H1 (cell line): ENCODE measurements at regions not wholly inside any gene's neighbourhood (a gene's known extent, or its start where the extent isn't known, plus 50 kb on each side); places are given as distances from the start of the nearest gene placed in this dataset.

Experiments used
- CTCF ChIA-PET: fragments of 300-600 bp; sonication (Branson Sonifier 250); formaldehyde crosslinking; loops from one replicate; lab custom pipeline; 2021; ENCODE audit not compliant: partially characterized antibody; lab: Charles Lee
- POLR2A ChIA-PET: fragments of 300-600 bp; sonication (Branson Sonifier 250); formaldehyde crosslinking; loops from one replicate; lab custom pipeline; 2021; ENCODE audit warnings: inconsistent platforms; ENCODE audit not compliant: partially characterized antibody; lab: Charles Lee
- DNase-seq, 2 experiments: peaks; one replicate each; pipeline versions ENCODE4 v3.0.0 to v3.0.0-alpha.2; 2010 to 2022; ENCODE audit warnings: low spot score in 2 of 2, low read depth in 1 of 2, mixed read lengths in 1 of 2
- FAIRE-seq: peaks from 2 replicates; lab custom pipeline; 2011; peaks lifted over from hg19 to GRCh38; lab: Jason Lieb, UNC
- H2AFZ ChIP-seq: 2 replicates; pipeline ENCODE4 v1.8.1; 2012; ENCODE audit warnings: low read length, inconsistent platforms
- H2AK5ac ChIP-seq: 2 replicates; pipeline ENCODE4 v1.6.1; 2013; ENCODE audit warnings: low read depth, low read length
- H2BK120ac ChIP-seq: replicated peaks from 2 replicates; pipeline ENCODE3; 2013; ENCODE audit warnings: low read depth, low read length, inconsistent platforms
- H2BK12ac ChIP-seq: 2 replicates; pipeline ENCODE4 v1.6.1; 2013; ENCODE audit warnings: low read depth, low read length
- H2BK15ac ChIP-seq: 2 replicates; pipeline ENCODE4 v1.6.1; 2013; ENCODE audit warnings: low read length
- H2BK20ac ChIP-seq: 2 replicates; pipeline ENCODE4 v1.6.1; 2013; ENCODE audit warnings: low read length
- H2BK5ac ChIP-seq: 2 replicates; pipeline ENCODE4 v1.6.1; 2013; ENCODE audit warnings: low read depth, low read length
- H3K14ac ChIP-seq: 2 replicates; pipeline ENCODE4 v1.6.1; 2013; ENCODE audit warnings: inconsistent platforms; ENCODE audit not compliant: insufficient read length
- H3K18ac ChIP-seq: 2 replicates; pipeline ENCODE4 v1.6.1; 2013; ENCODE audit warnings: low read length; ENCODE audit errors: extremely low read depth
- H3K23ac ChIP-seq: 2 replicates; pipeline ENCODE4 v1.6.1; 2013; ENCODE audit warnings: inconsistent platforms; ENCODE audit not compliant: insufficient read length
- H3K23me2 ChIP-seq: 2 replicates; pipeline ENCODE4 v1.6.1; 2013; ENCODE audit warnings: low read depth, low read length
- H3K27ac ChIP-seq: 2 replicates; pipeline ENCODE4 v1.6.1; 2011; ENCODE audit warnings: low read depth, low read length, inconsistent platforms
- H3K27me3 ChIP-seq, 4 experiments: replicated peaks in 1 of 4; 1 replicate in 1 of 4; 2 replicates in 3 of 4; pipeline versions ENCODE4 v1.6.1 to v1.8.1; 2011 to 2013; ENCODE audit warnings: low read length in 3 of 4, mild to moderate bottlenecking in 3 of 4, inconsistent platforms in 2 of 4, mixed read lengths in 2 of 4, moderate library complexity in 1 of 4; ENCODE audit not compliant: control insufficient read depth in 3 of 4, insufficient read depth in 3 of 4; ENCODE audit errors: extremely low read depth in 1 of 4
- H3K36me3 ChIP-seq, 4 experiments: 2 replicates each; pipeline versions ENCODE4 v1.6.1 to v1.8.1; 2011 to 2013; ENCODE audit warnings: mild to moderate bottlenecking in 4 of 4, low read length in 3 of 4, moderate library complexity in 2 of 4, control low read depth in 1 of 4, inconsistent platforms in 1 of 4; ENCODE audit not compliant: insufficient read depth in 4 of 4, control insufficient read depth in 2 of 4
- H3K4ac ChIP-seq: replicated peaks from 2 replicates; pipeline ENCODE3; 2013; ENCODE audit warnings: low read length, low read depth, mixed read lengths, inconsistent platforms; ENCODE audit not compliant: insufficient read length
- H3K4me1 ChIP-seq, 4 experiments: replicated peaks in 1 of 4; 1 replicate in 1 of 4; 2 replicates in 3 of 4; pipeline versions ENCODE4 v1.6.1 to v1.8.1; 2011 to 2013; ENCODE audit warnings: low read length in 3 of 4, inconsistent platforms in 2 of 4, mixed read lengths in 1 of 4; ENCODE audit not compliant: insufficient read depth in 4 of 4, control insufficient read depth in 3 of 4
- H3K4me2 ChIP-seq, 2 experiments: 2 replicates each; pipeline versions ENCODE4 v1.6.1 to v1.8.1; 2011 to 2013; ENCODE audit warnings: low read depth in 2 of 2, low read length in 2 of 2, control low read depth in 1 of 2, inconsistent platforms in 1 of 2, mild to moderate bottlenecking in 1 of 2; ENCODE audit not compliant: insufficient read depth in 1 of 2
- H3K4me3 ChIP-seq, 4 experiments: fragments of 200-600, 300-600 bp in 1 of 4; sonication (generic), shearing (Covaris generic), sonication (Bioruptor Twin) in 1 of 4; 2 replicates each; pipeline versions ENCODE4 v1.5.1 to v1.8.1; 2011 to 2016; ENCODE audit warnings: low read length in 4 of 4, low read depth in 3 of 4, control low read depth in 2 of 4, inconsistent platforms in 2 of 4, mild to moderate bottlenecking in 2 of 4, mixed read lengths in 1 of 4, moderate library complexity in 1 of 4; ENCODE audit not compliant: insufficient read depth in 2 of 4; ENCODE audit errors: extremely low read depth in 1 of 4
- H3K56ac ChIP-seq: replicated peaks from 2 replicates; pipeline ENCODE3; 2013; ENCODE audit warnings: low read depth, mild to moderate bottlenecking, mixed read lengths, low read length, inconsistent platforms; ENCODE audit not compliant: insufficient read length
- H3K79me1 ChIP-seq: 2 replicates; pipeline ENCODE4 v1.6.1; 2013; ENCODE audit warnings: low read depth, low read length, control low read depth
- H3K79me2 ChIP-seq, 2 experiments: 2 replicates each; pipeline versions ENCODE4 v1.6.1 to v1.8.1; 2012 to 2013; ENCODE audit warnings: low read length in 2 of 2, mild to moderate bottlenecking in 2 of 2, inconsistent platforms in 1 of 2; ENCODE audit not compliant: insufficient read depth in 2 of 2, control insufficient read depth in 1 of 2
- H3K9ac ChIP-seq, 4 experiments: replicated peaks in 1 of 4; 1 replicate in 1 of 4; 2 replicates in 3 of 4; pipeline versions ENCODE4 v1.6.1 to v1.8.1; 2011 to 2013; ENCODE audit warnings: low read depth in 3 of 4, low read length in 3 of 4, control low read depth in 2 of 4, mild to moderate bottlenecking in 2 of 4, moderate library complexity in 2 of 4, inconsistent platforms in 1 of 4; ENCODE audit errors: extremely low read depth in 1 of 4
- H3K9me3 ChIP-seq, 2 experiments: 2 replicates each; pipeline versions ENCODE4 v1.6.1 to v1.8.1; 2012 to 2013; ENCODE audit warnings: mild to moderate bottlenecking in 2 of 2, moderate library complexity in 2 of 2, control low read depth in 1 of 2, inconsistent platforms in 1 of 2, low read depth in 1 of 2, low read length in 1 of 2, mixed read lengths in 1 of 2; ENCODE audit not compliant: insufficient read depth in 2 of 2
- H4K20me1 ChIP-seq, 2 experiments: replicated peaks in 1 of 2; 2 replicates each; pipeline versions ENCODE3 to v1.8.1; 2011 to 2013; ENCODE audit warnings: inconsistent platforms in 2 of 2, low read length in 2 of 2, mild to moderate bottlenecking in 1 of 2; ENCODE audit not compliant: insufficient read depth in 2 of 2, control insufficient read depth in 1 of 2
- H4K5ac ChIP-seq: 2 replicates; pipeline ENCODE4 v1.6.1; 2013; ENCODE audit warnings: low read length, low read depth, mixed read lengths, inconsistent platforms; ENCODE audit not compliant: insufficient read length
- H4K8ac ChIP-seq: 2 replicates; pipeline ENCODE4 v1.8.0; 2013; ENCODE audit warnings: mild to moderate bottlenecking, moderate library complexity, low read length, inconsistent platforms; ENCODE audit not compliant: insufficient read depth; ENCODE audit errors: extremely low read depth
- H4K91ac ChIP-seq: replicated peaks from 2 replicates; pipeline ENCODE3; 2013; ENCODE audit warnings: low read length, mixed read lengths, inconsistent platforms; ENCODE audit not compliant: insufficient read length
- JUN ChIP-seq: IDR thresholded peaks from 2 replicates; pipeline ENCODE4 v1.6.1; 2011; ENCODE audit warnings: low read depth, mild to moderate bottlenecking, improper control_type of control experiment, low read length
- WGBS, 2 experiments: shearing (Covaris generic) in 1 of 2; methylation state at CpG; one replicate each; pipeline versions ENCODE4 v1.1.6 to v1.1.7; 2013 to 2015; ENCODE audit warnings: low lambda C conversion rate in 2 of 2, mixed read lengths in 2 of 2, inconsistent platforms in 1 of 2, low coverage in 1 of 2, missing lambda C conversion rate in 1 of 2; ENCODE audit not compliant: insufficient replicate concordance in 2 of 2, insufficient coverage in 1 of 2, insufficient read length in 1 of 2; ENCODE audit errors: extremely low coverage in 1 of 2, missing lambda C conversion rate in 1 of 2; 5-methylcytosine and 5-hydroxymethylcytosine counted together
- TF ChIP-seq, protein P1 (sequence below), 3 experiments: IDR thresholded peaks; 1 replicate in 2 of 3; 2 replicates in 1 of 3; pipeline versions ENCODE4 v1.5.1 to v1.6.1; 2011; ENCODE audit warnings: low read length in 3 of 3, mild to moderate bottlenecking in 3 of 3, inconsistent platforms in 2 of 3, low read depth in 1 of 3, moderate library complexity in 1 of 3; ENCODE audit not compliant: insufficient read depth in 1 of 3; ENCODE audit errors: control extremely low read depth in 1 of 3

DNA sequence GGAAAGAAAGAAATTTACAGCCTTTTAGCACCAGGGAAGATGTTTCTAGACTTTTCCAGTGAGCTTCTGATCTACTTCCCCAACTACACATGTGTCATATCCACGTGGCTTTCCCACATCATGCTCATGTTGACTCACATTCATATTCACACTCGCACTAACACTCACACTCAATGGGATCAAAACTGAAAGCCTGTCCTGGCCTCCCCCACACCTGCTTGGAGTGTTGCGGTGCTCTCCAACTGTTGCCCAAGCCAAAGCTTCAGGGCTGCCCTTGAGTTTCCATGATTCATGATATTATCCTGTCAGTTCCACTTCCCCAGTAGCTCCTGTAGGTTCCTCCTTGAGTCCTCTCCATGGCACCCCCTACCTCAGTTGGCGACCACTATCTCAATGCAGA lies 444.4 kb downstream of the GATA3 start:
- no peak overlapping the region for H2BK12ac ChIP-seq
- peaks cover 2 to 10% (median 6%) of the 10 kb centered on the region in 4 experiments; a peak in 6 of 7 replicates for H3K4me1 ChIP-seq
- no peaks in the 10 kb centered on the region for H4K20me1 ChIP-seq
- CTCF ChIA-PET, result interaction anchor here (0.6 to 1.6 kb wide), 6 partner anchors 9 to 354 kb away, joined by 3 to 5 read pairs (median 3); no protein-coding TSS in a partner anchor
- H3K9me3 ChIP-seq, result no peaks in the 10 kb centered on the region
- H2AFZ ChIP-seq, result no peak overlapping the region
- H3K4me3 ChIP-seq, result no peak overlapping the region
- no peak overlapping the region for H3K23ac ChIP-seq
- no peak overlapping the region for H3K27ac ChIP-seq
- H4K5ac ChIP-seq, result no peak overlapping the region
- TF ChIP-seq, protein P1, sequence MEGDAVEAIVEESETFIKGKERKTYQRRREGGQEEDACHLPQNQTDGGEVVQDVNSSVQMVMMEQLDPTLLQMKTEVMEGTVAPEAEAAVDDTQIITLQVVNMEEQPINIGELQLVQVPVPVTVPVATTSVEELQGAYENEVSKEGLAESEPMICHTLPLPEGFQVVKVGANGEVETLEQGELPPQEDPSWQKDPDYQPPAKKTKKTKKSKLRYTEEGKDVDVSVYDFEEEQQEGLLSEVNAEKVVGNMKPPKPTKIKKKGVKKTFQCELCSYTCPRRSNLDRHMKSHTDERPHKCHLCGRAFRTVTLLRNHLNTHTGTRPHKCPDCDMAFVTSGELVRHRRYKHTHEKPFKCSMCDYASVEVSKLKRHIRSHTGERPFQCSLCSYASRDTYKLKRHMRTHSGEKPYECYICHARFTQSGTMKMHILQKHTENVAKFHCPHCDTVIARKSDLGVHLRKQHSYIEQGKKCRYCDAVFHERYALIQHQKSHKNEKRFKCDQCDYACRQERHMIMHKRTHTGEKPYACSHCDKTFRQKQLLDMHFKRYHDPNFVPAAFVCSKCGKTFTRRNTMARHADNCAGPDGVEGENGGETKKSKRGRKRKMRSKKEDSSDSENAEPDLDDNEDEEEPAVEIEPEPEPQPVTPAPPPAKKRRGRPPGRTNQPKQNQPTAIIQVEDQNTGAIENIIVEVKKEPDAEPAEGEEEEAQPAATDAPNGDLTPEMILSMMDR (IDR thresholded peaks at IDR 0.05; ENCODE audit: control extremely low read depth in 1 of 3, insufficient read depth in 1 of 3, low read depth in 1 of 3, low read length in 3 of 3), result 0 out of 4 replicates have a peak, but pooled peaks of 1 of the 3 experiments have one; percentile 3
- no peak for TF ChIP-seq JUN
- H3K14ac ChIP-seq, result no peak overlapping the region
- no peak overlapping the region for H2BK120ac ChIP-seq
- H2BK5ac ChIP-seq, result no peak overlapping the region
- POLR2A ChIA-PET, result no interaction called here
- no peaks in the 10 kb centered on the region for H3K27me3 ChIP-seq
- FAIRE-seq (no peak), DNase-seq (no peak)
- H2AK5ac ChIP-seq, result no peak overlapping the region
- WGBS, 2 experiments, result 64% methylated on average over 4 of the region's 4 CpGs; no CpG with 5 or more reads in 1 of the 2 experiments
- no peak overlapping the region for H3K4me2 ChIP-seq
- H4K8ac ChIP-seq, result no peak overlapping the region
- H4K91ac ChIP-seq, result no peak overlapping the region
- H3K4ac ChIP-seq, result no peak overlapping the region
- H3K79me2 ChIP-seq, result no peaks in the 10 kb centered on the region
- H3K9ac ChIP-seq, result no peak overlapping the region
- H2BK15ac ChIP-seq, result no peak overlapping the region
- H3K79me1 ChIP-seq, result no peaks in the 10 kb centered on the region
- H3K18ac ChIP-seq, result no peak overlapping the region
- no peaks in the 10 kb centered on the region for H3K23me2 ChIP-seq
- no peak overlapping the region for H2BK20ac ChIP-seq
- H3K36me3 ChIP-seq, result no peaks in the 10 kb centered on the region
- no peak overlapping the region for H3K56ac ChIP-seq
